ENCODE measurements at regions not wholly inside any gene's neighbourhood (a gene's known extent, or its start where the extent isn't known, plus 50 kb on each side); places are given as distances from the start of the nearest gene placed in this dataset.

DNA sequence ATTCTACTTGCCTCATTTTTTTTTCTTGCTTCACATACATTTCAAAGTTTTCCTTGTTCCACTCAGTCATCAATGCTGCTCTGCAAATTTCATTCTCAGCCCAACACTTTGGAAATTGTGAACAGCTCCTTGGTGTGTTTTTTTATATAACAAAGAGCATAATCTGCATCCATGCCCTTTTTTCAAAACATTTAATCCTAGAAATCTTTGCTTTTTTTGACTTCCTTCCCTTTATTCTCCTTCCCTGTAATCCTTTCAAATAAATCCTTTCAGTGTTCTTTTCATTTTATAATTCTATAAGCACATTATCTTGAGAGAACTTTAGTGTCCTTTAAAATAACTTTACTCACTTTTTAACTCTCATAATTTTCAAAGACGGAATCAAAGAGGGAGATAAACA is 1150.8 kb downstream of the SI start:
- no peak for DNase-seq

DNA sequence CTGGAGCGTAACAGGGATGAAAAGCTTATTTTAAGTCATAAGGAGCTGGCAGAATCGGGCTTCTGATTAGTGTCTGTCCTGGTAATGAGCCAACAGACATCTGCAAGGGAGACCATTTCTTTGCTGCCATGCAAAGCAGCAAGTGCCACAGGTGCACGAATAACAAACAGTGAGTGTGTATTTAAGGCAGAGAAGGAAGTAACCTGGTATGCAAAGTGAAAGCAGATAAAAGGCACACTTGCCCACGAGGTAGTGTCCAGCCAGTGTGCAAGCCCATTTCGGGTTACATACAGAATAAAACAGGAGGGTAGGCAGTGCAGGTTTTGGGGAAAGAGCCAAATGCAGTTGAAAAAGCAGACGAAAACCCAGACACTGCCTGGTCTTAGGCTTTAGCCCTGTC is 1153.7 kb downstream of the SI start:
- no peak for DNase-seq

DNA sequence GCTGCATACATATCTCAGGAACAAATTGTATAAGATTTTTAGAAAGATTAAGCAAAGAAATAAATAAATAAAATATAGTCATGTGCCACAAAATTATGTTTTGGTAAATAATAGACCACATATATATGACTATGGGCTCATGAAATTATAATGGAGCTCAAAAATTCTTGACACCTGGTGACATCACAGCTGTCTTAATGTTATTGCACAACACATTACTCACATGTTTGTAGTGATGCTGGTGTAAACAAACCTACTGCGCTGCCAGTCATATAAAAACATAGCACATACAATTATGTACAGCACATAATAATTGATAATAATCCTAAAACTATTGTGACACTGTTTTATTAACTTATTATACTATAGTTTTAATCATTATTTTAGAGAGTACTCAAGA is 1159.1 kb downstream of the SI start:
- no peak for DNase-seq

DNA sequence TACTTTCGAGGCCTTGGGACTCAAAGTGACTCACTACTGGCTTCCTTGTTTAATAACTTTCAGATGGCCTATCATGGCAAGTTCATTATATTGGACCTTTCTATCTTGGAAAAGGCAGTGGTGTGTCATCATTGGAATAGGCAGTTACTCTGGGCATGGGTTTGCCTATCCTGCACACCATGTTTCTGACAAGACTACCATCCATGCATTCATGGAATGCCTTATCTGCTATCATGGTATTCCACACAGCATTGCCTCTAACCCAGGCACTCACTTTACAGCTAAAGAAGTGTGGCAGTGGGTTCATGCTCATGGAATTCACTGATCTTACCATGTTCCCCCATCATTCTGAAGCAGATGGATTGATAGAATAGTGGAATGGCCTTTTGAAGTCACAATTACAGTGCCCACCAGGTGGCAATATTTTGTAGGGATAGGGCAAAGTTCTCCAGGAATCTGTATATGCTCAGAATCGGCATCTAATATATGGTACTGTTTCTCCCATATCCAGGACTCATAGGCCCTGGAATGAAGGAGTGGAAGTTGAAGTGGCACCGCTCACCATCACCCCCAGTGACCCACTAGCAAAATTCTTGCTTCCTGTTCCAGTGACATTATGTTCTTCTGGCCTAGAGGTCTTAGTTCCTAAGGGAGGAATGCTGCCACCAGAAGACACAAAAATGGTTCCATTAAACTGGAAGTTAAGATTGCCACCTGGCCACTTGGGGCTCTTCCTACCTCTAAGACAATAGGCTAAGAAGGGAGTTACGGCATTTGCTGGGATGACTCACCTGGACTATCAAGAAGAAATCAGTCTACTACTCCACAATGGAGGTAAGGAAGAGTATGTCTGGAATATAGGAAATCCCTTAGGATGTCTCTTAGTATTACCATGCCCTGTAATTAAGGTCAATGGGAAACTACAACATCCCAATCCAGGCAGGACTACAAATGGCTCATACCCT is 1161.4 kb downstream of the SI start:
- no peak for DNase-seq

DNA sequence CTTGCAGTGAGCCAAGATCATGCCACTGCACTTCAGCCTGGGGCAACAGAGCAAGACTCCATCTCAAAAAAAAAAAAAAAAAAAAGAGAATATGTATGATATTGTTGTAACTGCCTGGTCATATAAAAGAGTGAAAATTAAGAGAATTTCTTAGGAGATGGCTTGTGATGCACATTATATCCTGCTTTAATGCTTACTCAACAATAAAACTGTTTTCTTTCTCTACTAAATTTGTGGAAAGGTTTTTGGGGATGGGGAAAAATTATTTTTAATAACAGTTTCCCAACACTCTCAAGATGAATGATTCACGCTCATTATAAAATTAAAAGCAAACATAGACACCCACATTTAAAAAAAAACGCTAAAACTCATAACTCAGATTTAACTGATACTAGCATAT is 1163.0 kb downstream of the SI start:
- DNase-seq = no peak

DNA sequence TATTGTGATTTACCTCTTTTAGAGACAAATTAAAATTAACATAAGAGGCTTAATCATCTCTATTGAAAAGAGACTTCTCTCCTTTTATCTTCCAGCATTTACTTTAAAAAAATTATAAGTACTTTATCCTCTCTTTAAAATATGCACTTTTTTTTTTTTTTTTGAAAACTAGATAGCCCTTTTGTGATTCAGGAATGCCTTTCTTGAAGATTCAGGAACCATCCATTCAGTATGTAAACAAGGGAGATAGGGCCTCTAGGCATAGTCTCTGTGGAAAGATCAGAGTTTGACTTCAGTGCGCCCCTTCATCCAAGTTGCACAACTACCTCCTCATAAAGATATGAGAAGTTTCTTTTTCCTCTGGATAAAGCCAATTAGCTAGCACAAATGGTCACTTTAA is 1163.7 kb downstream of the SI start:
- no peak for DNase-seq

DNA sequence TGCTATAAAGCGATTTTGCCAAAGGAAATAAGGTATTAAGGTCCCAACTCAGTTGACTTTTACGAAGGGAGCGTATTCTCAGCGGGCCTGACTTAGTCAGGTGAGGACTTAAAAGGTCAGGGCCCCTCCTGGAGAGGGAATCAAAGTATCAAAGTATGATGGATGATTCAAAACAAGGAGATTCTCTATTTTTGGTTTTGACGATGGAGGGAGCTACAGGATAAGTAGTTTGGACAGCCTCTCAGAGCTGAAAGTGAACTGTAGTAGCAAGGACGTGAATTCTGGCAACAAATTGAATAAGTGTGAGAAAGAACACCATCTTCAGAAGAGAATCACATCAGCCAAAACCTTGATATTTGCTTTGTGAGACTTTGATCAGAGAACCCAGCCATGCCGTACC is 1186.5 kb downstream of the SI start:
- DNase-seq = no peak

DNA sequence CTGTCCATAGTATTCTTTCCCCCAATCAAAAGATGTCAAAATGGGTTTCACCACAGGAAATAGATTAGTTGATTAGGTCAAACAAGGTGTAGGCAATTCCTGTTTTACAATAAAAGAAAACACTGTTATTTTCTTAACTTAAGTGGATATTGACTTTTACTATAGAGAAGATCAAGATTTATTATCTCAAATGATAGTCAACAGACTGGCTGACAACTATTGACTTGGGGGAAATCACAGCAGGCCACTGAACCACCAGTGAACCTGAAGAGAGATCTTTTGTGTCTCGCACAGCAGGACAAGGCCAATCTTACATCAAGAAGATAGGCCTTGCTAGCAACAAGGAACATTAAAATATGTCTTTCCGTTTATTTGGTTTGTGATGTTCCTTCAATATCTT is 1187.6 kb downstream of the SI start:
- no peak for DNase-seq

DNA sequence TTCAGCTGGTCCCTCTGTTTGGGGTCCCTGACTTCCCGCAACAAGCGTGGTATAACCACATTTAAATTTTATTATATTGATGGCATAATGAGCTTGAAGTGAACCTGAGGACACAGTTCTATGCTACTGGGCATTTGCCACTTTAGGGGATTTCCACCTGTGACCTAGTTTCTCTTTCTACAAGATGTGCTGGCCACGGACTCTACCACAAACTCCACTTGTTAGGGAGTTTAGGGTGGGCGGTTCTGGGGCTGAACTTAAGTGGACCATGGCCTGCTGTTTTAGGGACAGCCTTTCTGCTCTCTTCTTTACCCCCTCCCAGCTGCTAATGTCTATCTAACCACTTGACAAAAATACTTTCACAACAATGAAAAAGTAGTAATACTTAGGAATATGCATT is 1199.1 kb downstream of the SI start:
- no peak for DNase-seq

DNA sequence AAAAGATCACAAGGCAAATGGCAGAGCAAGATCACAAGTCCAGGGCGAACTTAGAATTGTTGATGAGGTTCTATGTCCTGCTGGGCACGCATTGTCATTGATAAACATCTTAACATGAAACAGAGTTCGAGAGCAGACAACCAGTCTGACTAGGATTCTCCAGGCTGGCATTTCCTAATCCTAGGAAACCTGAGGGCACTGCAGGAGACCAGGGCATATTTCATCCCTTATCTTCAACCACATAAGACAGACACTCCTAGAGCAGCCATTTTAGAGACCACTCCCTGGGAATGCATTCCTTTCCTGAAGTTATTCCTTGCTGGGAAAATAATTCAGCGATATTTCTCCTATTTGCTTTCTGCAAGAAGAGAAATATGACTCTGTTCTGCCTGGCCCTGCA is 1199.9 kb downstream of the SI start:
- no peak for DNase-seq

DNA sequence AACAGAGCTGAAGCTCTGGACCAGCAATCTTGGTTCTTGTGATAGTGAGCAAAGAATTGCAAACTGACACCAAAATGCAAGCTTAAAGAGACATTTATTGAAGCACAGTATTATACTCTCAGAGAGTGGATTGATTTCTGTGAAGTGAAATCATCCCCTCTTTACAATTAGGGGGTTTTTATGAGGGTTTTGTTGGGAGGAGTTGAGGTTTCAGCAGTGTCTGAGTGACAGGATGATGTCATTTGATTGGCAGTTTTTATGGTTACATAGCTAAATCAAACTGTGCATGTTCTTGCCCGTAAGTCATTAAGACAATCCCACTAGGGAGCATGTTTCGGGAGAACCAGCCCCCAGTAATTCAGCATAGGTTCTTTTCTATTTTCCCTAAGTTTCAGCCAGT is 1200.5 kb downstream of the SI start:
- no peak for DNase-seq

DNA sequence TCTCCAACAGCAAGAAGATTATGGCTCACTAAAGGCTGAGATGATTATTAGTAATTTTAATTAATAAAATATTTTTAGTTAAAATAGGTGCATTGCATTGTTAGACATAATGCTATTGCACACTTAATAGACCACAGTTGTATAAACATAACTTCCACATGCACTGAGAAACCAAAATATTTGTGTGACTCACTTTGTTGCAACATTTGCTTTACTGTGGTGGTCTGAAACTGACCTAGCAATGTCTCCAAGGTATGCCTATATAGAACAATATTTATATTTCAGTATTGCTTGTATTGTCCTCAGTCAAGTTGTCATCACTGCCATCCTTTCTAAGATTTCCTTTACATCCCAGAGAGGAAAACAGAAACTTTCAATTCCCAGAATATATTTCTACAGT is 1215.2 kb downstream of the SI start:
- DNase-seq = no peak

DNA sequence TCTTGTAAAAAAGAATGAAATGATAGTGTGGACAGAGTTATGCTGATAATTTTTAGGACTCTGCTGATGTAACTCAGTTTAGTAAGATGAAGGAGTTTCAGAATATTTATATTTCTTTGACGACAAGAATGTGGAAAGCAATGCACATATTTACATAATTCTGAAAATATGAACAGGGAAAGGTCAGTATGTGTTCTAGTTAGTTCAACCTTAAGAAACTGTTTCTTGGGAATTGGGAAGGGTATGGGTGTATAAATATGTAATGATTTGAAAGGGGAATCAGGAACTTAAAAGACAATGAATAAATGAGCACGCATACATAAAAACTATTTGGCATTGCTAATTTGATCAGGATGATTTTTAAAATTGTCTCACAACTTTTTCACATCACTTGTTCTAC is 1226.1 kb downstream of the SI start:
- DNase-seq = no peak

DNA sequence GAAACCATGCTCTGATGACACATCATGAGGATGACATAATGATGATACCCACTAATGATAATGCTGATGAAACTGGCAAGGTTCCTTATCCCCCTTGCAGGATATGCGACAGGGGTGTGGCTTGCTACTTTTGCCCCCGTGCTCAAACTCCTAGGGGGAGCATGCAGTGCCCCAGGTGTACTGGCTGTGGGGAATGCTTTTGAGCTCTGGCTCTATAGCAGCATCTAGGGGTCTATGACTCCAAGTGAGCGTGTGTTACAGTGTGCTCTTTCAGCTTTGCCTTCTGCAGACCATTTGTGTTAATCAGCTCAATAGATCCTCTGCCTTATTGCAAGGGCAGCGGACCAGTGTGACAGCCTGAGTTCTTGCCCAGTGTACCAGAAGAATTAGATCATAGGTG is 1239.5 kb downstream of the SI start:
- no peak for DNase-seq

DNA sequence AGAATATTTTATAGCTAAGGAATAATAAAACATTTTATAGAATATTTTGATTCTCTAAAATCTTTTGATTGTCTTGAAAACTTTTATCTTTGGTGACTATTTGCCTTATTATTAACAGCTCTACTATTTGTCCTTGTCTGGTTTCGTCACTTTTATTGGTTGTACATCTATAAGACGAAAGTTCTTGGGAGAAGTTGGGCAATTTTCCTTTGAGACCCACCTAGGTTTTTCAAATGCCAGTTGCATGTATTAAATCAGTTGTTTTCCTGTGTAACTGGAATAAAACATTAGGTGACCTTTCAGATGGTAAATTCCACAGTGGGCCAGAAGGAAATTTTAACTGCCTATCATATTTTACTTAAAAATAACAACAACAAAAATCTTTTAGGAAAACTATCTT is 1245.7 kb downstream of the SI start:
- DNase-seq = no peak

DNA sequence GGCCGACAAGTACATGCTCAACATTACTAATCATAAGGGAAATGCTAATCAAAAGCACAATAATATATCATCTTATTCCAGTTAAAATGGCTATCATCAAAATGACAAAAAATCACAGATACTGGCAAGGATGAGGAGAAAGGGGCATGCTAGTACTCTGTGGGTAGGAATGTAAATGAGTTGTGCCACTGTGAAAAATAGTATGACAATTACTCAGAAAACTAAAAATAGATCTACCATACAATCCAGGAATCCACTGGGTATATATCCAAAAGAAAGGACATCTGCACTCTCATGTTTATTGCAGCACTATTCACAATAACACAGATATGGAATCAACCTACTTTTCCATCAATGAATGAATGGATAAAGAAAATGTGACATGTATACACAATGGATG is 1256.5 kb downstream of the SI start:
- no peak for DNase-seq

DNA sequence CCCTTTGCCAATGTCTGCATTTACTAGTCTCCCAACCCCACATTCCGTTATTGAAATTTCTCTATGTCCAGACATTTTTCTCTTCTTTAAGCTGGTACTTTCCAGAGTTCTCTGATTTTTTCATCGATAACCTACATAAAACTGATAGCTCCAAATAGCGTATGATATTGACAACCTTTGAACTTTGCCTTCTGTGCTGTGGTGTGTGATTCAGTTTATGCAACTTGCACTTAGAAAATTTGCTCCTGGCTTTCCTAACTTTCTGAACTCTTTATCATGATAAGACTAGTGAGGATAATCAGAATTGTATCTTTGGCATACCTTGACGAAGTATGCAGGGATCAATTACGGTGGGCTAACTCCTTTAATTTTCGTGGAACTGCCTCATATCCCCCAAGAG is 1261.3 kb downstream of the SI start:
- no peak for DNase-seq

DNA sequence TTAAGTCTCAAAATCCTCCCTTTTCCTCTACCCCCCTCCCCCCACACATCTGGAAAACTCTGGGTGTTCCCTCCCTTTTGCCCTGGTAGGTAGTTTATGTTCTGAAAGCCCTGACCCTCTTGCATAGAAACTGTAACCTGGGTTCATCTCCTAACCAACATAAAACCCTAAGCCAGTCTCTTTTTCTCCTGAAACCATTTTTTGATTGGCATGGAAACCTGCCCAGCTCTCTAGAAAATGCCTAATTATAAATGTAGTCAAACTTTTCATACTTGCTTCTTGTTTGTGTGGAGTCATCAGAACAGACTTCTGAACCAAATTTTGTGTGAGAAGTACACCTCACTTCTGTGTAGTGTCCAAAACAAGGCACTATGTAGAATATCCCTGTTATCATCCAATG is 1264.4 kb downstream of the SI start:
- no peak for DNase-seq

DNA sequence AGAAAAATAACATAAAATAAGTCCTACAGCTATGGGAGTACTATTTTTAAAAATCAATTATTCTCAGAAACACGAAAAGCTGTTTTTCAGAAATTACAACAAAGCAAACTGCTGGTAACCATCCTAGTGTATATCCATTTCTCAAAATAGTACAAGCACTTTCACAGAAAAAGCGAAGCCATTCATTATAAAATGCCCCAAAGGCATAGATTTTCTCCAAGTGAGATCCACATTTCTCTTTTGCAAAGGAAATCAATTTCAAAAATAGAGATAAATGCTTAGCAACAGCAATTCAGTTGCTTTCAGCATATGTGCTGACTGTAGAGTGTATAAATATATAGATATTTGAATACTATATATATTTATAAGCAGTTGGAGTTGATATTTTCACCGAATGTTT is 1266.3 kb downstream of the SI start:
- DNase-seq = no peak

DNA sequence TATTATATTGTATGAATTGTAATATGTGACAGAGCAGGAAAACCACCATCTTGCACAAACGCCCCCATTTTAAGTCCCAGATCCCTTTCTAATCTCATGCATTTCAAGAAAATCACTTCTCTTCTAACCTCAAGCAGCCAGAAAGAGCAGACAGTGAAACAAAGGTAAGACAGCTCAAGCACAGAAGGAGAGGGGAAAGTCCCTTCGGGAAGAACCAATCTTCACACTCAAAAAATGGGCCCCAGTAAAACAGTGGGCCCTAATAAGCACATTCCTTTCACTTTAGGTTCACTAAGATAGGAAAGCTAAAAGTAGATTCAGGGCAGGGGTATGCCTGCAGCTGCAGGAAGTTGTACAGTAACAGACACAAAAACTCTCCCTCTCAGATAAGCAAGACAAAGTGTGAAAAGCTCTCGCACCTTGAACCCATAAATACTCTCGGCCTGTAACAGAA is 1268.7 kb downstream of the SI start:
- DNase-seq = no peak

DNA sequence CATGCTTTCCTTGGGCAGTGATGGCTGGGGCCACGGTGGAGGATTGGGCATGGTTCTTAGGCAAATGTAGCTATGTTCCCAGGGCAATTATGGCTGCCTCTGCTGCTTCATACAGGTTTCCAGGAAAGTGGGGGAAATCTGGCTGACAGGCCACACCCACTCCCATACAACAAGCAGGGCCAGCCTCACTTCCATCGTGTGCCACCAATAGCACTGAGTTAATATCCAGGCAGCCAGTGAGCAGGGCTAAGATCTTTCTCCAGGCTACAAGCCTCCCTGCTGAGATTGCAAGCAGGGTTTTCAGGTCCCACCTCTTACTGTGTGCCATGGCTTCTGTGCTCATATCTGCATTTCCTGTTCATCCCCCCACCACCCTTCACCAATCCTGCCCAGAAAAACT is 1291.9 kb downstream of the SI start:
- DNase-seq = no peak

DNA sequence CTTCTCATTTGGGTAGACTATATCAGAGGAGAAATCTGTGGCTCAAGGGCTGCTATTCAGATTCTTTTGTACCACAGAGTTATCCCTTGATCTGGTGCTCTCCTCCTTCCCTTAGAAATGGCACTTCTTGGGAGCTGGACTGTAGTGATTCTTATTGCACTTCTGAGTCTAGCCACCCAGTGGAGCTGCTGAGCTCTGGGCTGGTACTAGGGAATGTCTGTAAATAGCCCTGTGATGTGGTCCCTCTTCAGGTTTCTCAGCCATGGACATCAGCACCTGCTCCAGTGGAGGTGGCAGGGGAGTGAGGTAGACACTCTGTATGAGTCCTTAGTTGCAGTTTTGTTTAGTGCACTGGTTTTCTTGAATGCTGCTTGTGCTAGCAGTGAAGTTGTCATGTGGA is 1292.6 kb downstream of the SI start:
- DNase-seq = no peak

DNA sequence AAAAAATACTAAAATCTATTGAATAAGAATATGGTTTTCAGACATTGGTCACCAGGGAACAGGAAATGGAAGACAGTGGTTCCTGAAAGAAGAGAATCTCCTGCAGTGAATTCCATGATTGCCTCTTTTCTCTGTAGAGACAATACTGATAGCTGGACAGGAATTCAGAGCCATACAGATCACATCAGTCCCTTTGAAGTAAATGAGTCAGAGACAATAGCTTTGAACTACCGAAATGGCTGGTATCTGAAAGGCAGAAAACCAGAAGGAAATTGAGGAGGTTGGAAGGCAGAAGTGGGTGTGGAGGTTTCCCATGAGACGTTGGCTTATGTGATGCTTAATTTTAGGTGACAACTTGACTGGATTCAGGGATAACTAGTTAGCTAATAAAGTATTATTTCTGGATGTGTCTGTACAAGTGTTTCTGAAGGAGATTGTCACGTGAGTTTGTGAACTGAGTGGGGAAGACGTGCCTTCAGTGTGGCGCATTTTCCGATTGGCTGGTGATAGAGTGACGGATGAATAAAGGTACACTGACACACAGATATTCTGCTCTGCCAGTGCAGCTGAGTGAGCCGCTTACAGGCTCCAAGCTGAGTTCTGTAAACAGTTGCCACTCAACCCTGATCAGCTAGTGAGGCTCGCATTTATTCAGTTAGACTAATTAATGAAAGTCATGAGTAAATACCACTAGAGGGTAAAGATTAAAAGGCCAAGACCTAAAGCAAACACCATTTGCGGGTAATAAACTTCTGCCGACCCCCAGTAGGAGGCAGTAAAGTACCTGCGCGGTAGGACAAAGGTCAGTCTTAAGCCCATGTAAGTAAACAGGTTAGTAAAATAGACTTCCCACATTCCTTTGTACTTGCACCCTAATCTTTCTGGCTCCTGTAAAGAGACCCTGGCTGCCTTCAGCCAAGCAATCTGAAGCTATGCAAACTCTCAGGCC is 1298.6 kb downstream of the SI start:
- DNase-seq = no peak

DNA sequence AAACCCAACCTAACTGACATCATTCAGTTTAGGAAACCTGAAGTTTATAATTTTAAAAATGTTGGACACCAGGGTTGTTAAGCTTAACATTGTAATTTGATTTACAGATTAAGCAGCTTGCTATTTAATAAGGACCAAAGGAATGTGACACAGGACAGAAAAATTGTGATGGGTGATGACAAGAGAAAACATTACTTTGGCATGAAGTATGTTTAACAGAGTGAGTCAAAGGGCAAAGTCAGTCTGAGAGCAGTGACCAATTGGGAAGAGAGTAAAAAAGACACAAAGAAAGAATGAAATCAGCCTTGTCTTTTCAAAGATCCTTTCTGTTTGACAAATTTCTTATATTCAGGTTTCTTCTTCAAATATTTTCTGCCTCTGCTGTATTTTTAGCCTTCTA is 1301.6 kb downstream of the SI start:
- no peak for DNase-seq
